ENCODE measurements at regions not wholly inside any gene's neighbourhood (a gene's known extent, or its start where the extent isn't known, plus 50 kb on each side); places are given as distances from the start of the nearest gene placed in this dataset.

DNA sequence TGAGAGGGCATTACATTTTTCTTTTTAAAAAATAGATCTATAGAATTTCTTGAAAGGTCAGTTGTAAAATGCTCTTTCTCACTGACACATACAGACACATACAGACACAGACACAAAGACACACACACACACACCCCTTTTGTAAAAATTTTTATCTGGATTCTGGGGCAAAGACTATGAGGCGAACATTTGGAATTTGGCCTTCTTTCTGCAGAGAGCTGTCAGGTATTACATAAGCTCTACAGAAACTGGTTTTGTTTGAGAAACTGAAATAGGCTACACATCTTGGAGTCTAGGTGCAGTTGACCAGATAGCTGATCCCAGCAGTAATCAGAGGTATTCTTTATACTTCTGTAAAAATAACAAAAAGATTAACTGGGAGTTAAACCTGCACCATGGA, 315.9 kb upstream of the RPS23 start:
- Histone ChIP-seq H3K36me3 (no peaks in the 10 kb centered on the region), H3K9me3 (peaks cover 0 to 12% (median 0%) of the 10 kb centered on the region in 12 donors), H3K27ac (no peak overlapping the region), H3K4me3 (no peak overlapping the region), H3K27me3 (no peaks in the 10 kb centered on the region), H3K4me1 (peaks cover 0 to 4% (median 0%) of the 10 kb centered on the region in 12 donors)
- intact Hi-C loops (cut with DNase I): no loop called here
- TF ChIP-seq, protein P1, sequence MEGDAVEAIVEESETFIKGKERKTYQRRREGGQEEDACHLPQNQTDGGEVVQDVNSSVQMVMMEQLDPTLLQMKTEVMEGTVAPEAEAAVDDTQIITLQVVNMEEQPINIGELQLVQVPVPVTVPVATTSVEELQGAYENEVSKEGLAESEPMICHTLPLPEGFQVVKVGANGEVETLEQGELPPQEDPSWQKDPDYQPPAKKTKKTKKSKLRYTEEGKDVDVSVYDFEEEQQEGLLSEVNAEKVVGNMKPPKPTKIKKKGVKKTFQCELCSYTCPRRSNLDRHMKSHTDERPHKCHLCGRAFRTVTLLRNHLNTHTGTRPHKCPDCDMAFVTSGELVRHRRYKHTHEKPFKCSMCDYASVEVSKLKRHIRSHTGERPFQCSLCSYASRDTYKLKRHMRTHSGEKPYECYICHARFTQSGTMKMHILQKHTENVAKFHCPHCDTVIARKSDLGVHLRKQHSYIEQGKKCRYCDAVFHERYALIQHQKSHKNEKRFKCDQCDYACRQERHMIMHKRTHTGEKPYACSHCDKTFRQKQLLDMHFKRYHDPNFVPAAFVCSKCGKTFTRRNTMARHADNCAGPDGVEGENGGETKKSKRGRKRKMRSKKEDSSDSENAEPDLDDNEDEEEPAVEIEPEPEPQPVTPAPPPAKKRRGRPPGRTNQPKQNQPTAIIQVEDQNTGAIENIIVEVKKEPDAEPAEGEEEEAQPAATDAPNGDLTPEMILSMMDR (IDR thresholded peaks at IDR 0.05): no peak
- TF ChIP-seq POLR2A (IDR thresholded peaks at IDR 0.05): no peak
- no peak for DNase-seq
- ATAC-seq: no peak
- 83 to 96% (median 89%) methylated on average over 1 of the region's 1 CpG for WGBS, 4 donors

GRCh38 chr5:82593481-82593880, 315.3 kb upstream of the RPS23 start:
- peak overlapping the region in 1 of 12 donors; percentile 26 for H3K27ac ChIP-seq
- 65 to 77% (median 68%) methylated on average over 1 of the region's 1 CpG for WGBS, 4 donors
- intact Hi-C loops (cut with DNase I): no loop called here

DNA sequence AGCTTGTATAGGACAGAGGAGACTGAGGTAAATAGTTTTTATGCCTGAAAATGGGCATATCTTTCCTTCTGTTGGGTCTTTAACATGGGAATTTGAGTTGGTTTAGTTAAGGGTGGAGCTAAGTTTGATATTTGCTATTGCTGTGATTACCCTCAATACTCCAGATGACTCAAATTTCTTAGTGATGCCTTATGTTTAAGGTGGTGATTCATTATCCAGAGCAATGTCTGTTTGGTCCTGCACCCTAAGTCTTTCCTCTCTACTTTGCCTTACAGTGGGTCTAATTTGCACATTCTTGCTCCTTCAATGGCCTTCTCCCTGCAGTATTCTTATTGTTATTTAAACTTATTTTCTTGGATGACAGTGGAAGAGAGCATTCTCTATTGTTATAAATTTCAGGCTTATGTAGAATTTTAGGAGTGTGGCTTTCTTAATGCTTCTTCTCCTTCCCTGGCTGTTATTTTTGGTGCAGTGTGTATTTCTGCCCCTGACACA, 312.9 kb upstream of the RPS23 start:
- TF ChIP-seq, protein P1 (IDR thresholded peaks at IDR 0.05): no peak
- no peak for TF ChIP-seq POLR2A (IDR thresholded peaks at IDR 0.05)
- Histone ChIP-seq H3K4me1 (peaks cover 0 to 9% (median 0%) of the 10 kb centered on the region in 12 donors), H3K36me3 (no peaks in the 10 kb centered on the region), H3K27ac (no peak overlapping the region), H3K9me3 (peaks cover 0 to 12% (median 0%) of the 10 kb centered on the region in 12 donors), H3K27me3 (no peaks in the 10 kb centered on the region), H3K4me3 (no peak overlapping the region)
- intact Hi-C loops (cut with DNase I): no loop called here
- DNase-seq (no peak), ATAC-seq (no peak)

More at GRCh38 chr5:82593481-82593880, 315.3 kb upstream of the RPS23 start:
- peaks cover 0 to 12% (median 0%) of the 10 kb centered on the region in 12 donors for H3K9me3 ChIP-seq
- ATAC-seq (no peak), DNase-seq (no peak)
- peaks cover 0 to 4% (median 0%) of the 10 kb centered on the region in 12 donors for H3K4me1 ChIP-seq
- H3K36me3 ChIP-seq: no peaks in the 10 kb centered on the region
- no peak overlapping the region for H3K4me3 ChIP-seq
- no peaks in the 10 kb centered on the region for H3K27me3 ChIP-seq
- TF ChIP-seq POLR2A (IDR thresholded peaks at IDR 0.05): no peak
- TF ChIP-seq, protein P1 (IDR thresholded peaks at IDR 0.05): no peak

- Histone ChIP-seq H3K4me3 (no peak overlapping the region), H3K27me3 (no peaks in the 10 kb centered on the region), H3K36me3 (no peaks in the 10 kb centered on the region), H3K9me3 (peaks cover 0 to 12% (median 0%) of the 10 kb centered on the region in 12 donors), H3K27ac (no peak overlapping the region), H3K4me1 (peaks cover 0 to 9% (median 0%) of the 10 kb centered on the region in 12 donors)
- intact Hi-C loops (cut with DNase I): no loop called here
- no peak for ATAC-seq
- TF ChIP-seq POLR2A (IDR thresholded peaks at IDR 0.05): no peak
- TF ChIP-seq, protein P1 (IDR thresholded peaks at IDR 0.05): no peak
- DNase-seq: no peak
- 85 to 97% (median 88%) methylated on average over 1 of the region's 1 CpG for WGBS, 4 donors
These were observed 312.0 kb upstream of the RPS23 start for GRCh38 chr5:82590112-82590511.
